Epithelial cell of prostate (primary cell): ENCODE measurements at regions not wholly inside any gene's neighbourhood (a gene's known extent, or its start where the extent isn't known, plus 50 kb on each side); places are given as distances from the start of the nearest gene placed in this dataset.
A peak's percentile ranks its signal among the peaks of the same experiment; 100 is the strongest.
"Not testable (repeated sequence)": the region's sequence is repeated elsewhere in the genome, so short reads cannot be mapped to it uniquely, and the experiment has no call there.

Source experiments
- DNase-seq: peaks from one replicate; pipeline ENCODE4 v3.0.0-alpha.2; 2011; ENCODE audit warnings: low read depth, low spot score
- H3K27ac ChIP-seq: fragments of 450-650 bp; 2 replicates; pipeline ENCODE4 v1.5.1; 2017; ENCODE audit warnings: mild to moderate bottlenecking

- no peak for DNase-seq
- no peak overlapping the region for H3K27ac ChIP-seq
Measured at GRCh38 chr5:98214240-98215051, 559.0 kb upstream of the RGMB start.

- H3K27ac ChIP-seq, result no peak overlapping the region
- DNase-seq, result no peak
Measured at GRCh38 chr5:98217138-98217537, 556.3 kb upstream of the RGMB start.

- H3K27ac ChIP-seq, result no peak overlapping the region
- no peak for DNase-seq
Measured at GRCh38 chr5:98218838-98219237, 554.6 kb upstream of the RGMB start.

GRCh38 chr5:98227489-98227888 lies 546.0 kb upstream of the RGMB start:
- no peak overlapping the region for H3K27ac ChIP-seq
- no peak for DNase-seq

GRCh38 chr5:98231089-98231488 lies 542.4 kb upstream of the RGMB start:
- H3K27ac ChIP-seq, result no peak overlapping the region
- no peak for DNase-seq

- DNase-seq, H3K27ac ChIP-seq: not testable (repeated sequence)
Measured at GRCh38 chr5:98237794-98238193, 535.7 kb upstream of the RGMB start.

GRCh38 chr5:98243972-98244371 lies 529.5 kb upstream of the RGMB start:
- DNase-seq, result no peak
- H3K27ac ChIP-seq, result no peak overlapping the region

GRCh38 chr5:98248949-98249348 lies 524.5 kb upstream of the RGMB start:
- peak; percentile 43 for DNase-seq
- H3K27ac ChIP-seq, result no peak overlapping the region

GRCh38 chr5:98258939-98259338 lies 514.5 kb upstream of the RGMB start:
- DNase-seq, result no peak
- H3K27ac ChIP-seq, result no peak overlapping the region

GRCh38 chr5:98259595-98259994 lies 513.9 kb upstream of the RGMB start:
- no peak overlapping the region for H3K27ac ChIP-seq
- DNase-seq, result no peak

- H3K27ac ChIP-seq, result no peak overlapping the region
- DNase-seq, result no peak
Measured at GRCh38 chr5:98263084-98263483, 510.4 kb upstream of the RGMB start.

GRCh38 chr5:98268162-98268860 lies 505.2 kb upstream of the RGMB start:
- no peak for DNase-seq

GRCh38 chr5:98275980-98276379 lies 497.5 kb upstream of the RGMB start:
- no peak for DNase-seq
- no peak overlapping the region for H3K27ac ChIP-seq

More at GRCh38 chr5:98268162-98268860, 505.2 kb upstream of the RGMB start:
- H3K27ac ChIP-seq, result no peak overlapping the region

- no peak overlapping the region for H3K27ac ChIP-seq
- DNase-seq, result no peak
Measured at GRCh38 chr5:98282521-98282920, 490.9 kb upstream of the RGMB start.

- no peak for DNase-seq
- H3K27ac ChIP-seq, result no peak overlapping the region
Measured at GRCh38 chr5:98292496-98292895, 481.0 kb upstream of the RGMB start.

GRCh38 chr5:98296426-98296825 lies 477.0 kb upstream of the RGMB start:
- no peak overlapping the region for H3K27ac ChIP-seq
- no peak for DNase-seq

GRCh38 chr5:98299435-98299834 lies 474.0 kb upstream of the RGMB start:
- no peak overlapping the region for H3K27ac ChIP-seq

GRCh38 chr5:98301547-98301946 lies 471.9 kb upstream of the RGMB start:
- no peak overlapping the region for H3K27ac ChIP-seq
- DNase-seq, result no peak

More at GRCh38 chr5:98299435-98299834, 474.0 kb upstream of the RGMB start:
- no peak for DNase-seq

- H3K27ac ChIP-seq, result peak overlapping the region; percentile 98
- DNase-seq, result peak; percentile 24
Measured at GRCh38 chr5:98307811-98308210, 465.7 kb upstream of the RGMB start.

GRCh38 chr5:98308231-98308630 lies 465.2 kb upstream of the RGMB start:
- no peak for DNase-seq
- peak overlapping the region; percentile 98 for H3K27ac ChIP-seq

GRCh38 chr5:98308960-98309359 lies 464.5 kb upstream of the RGMB start:
- peak overlapping the region; percentile 98 for H3K27ac ChIP-seq
- no peak for DNase-seq
